Transverse colon (tissue), 4 donors: ENCODE measurements at regions not wholly inside any gene's neighbourhood (a gene's known extent, or its start where the extent isn't known, plus 50 kb on each side); places are given as distances from the start of the nearest gene placed in this dataset.

Experiments used
- CTCF ChIP-seq, 5 experiments: fragments of 200-600 bp in 3 of 5; fragments of 450-650 bp in 2 of 5; sonication (generic) in 3 of 5; IDR thresholded peaks; 1 replicate in 2 of 5; 2 replicates in 3 of 5; pipeline ENCODE4 v1.5.1; 2016 to 2017; ENCODE audit warnings: antibody characterized with exemption in 5 of 5, inconsistent platforms in 3 of 5, mild to moderate bottlenecking in 2 of 5, moderate library complexity in 1 of 5
- POLR2A ChIP-seq: fragments of 450-650 bp; IDR thresholded peaks from one replicate; pipeline ENCODE4 v1.6.1; 2016; ENCODE audit warnings: antibody characterized with exemption, mild to moderate bottlenecking, moderate library complexity
- POLR2AphosphoS5 ChIP-seq, 3 donors: sonication (generic); formaldehyde crosslinking; IDR thresholded peaks; one replicate each; pipeline ENCODE4 v1.6.1; 2016; ENCODE audit warnings: antibody characterized with exemption in 3 of 3

- TF ChIP-seq POLR2A (no peak), CTCF (IDR thresholded peaks at IDR 0.05) (no peak), POLR2AphosphoS5 (IDR thresholded peaks at IDR 0.05) (no peak)
Observed at GRCh38 chr17:63378411-63379375, 67.4 kb downstream of the CYB561 start.
